ENCODE measurements at regions not wholly inside any gene's neighbourhood (a gene's known extent, or its start where the extent isn't known, plus 50 kb on each side); places are given as distances from the start of the nearest gene placed in this dataset.

GRCh38 chr2:163252199-163252598 is 413.6 kb upstream of the KCNH7 start:
- WGBS, 4 donors, result 69 to 81% (median 75%) methylated on average over 3 of the region's 3 CpGs
- TF ChIP-seq POLR2A (IDR thresholded peaks at IDR 0.05), result no peak
- no peak for TF ChIP-seq CTCF (IDR thresholded peaks at IDR 0.05)

GRCh38 chr2:163248376-163249253 is 410.0 kb upstream of the KCNH7 start:
- H3K27ac ChIP-seq, result no peak overlapping the region
- no peaks in the 10 kb centered on the region for H3K27me3 ChIP-seq
- no peak for DNase-seq
- TF ChIP-seq POLR2A (IDR thresholded peaks at IDR 0.05) (no peak), CTCF (IDR thresholded peaks at IDR 0.05) (no peak)
- H3K36me3 ChIP-seq (replicated peaks in 1 of 2), result no peaks in the 10 kb centered on the region
- no peak overlapping the region for H3K4me3 ChIP-seq
- no peaks in the 10 kb centered on the region for H3K4me1 ChIP-seq (replicated peaks in 1 of 2)
- no peaks in the 10 kb centered on the region for H3K9me3 ChIP-seq (replicated peaks in 1 of 3)
- intact Hi-C loops (cut with DNase I), result no loop called here
- 59 to 79% (median 70%) methylated on average over 5 of the region's 5 CpGs for WGBS, 4 donors

More at GRCh38 chr2:163252199-163252598, 413.6 kb upstream of the KCNH7 start:
- no peak overlapping the region for H3K27ac ChIP-seq
- H3K36me3 ChIP-seq (replicated peaks in 1 of 2), result no peaks in the 10 kb centered on the region
- H3K27me3 ChIP-seq, result no peaks in the 10 kb centered on the region
- H3K4me1 ChIP-seq (replicated peaks in 1 of 2), result no peaks in the 10 kb centered on the region
- intact Hi-C loops (cut with DNase I), result no loop called here
- no peak overlapping the region for H3K4me3 ChIP-seq
- DNase-seq, result no peak
- no peaks in the 10 kb centered on the region for H3K9me3 ChIP-seq (replicated peaks in 1 of 3)

- WGBS, 4 donors, result 46 to 63% (median 61%) methylated on average over 2 of the region's 2 CpGs
- Histone ChIP-seq H3K4me1 (replicated peaks in 1 of 2) (no peaks in the 10 kb centered on the region), H3K27me3 (no peaks in the 10 kb centered on the region), H3K27ac (no peak overlapping the region), H3K4me3 (no peak overlapping the region), H3K9me3 (replicated peaks in 1 of 3) (no peaks in the 10 kb centered on the region), H3K36me3 (replicated peaks in 1 of 2) (no peaks in the 10 kb centered on the region)
- intact Hi-C loops (cut with DNase I), result no loop called here
- TF ChIP-seq CTCF (IDR thresholded peaks at IDR 0.05), result no peak
- no peak for TF ChIP-seq POLR2A (IDR thresholded peaks at IDR 0.05)
- DNase-seq, result no peak
Observed at GRCh38 chr2:163247847-163248220, 409.3 kb upstream of the KCNH7 start.

GRCh38 chr2:163247156-163247846 is 408.7 kb upstream of the KCNH7 start:
- no peaks in the 10 kb centered on the region for H3K36me3 ChIP-seq (replicated peaks in 1 of 2)
- no peaks in the 10 kb centered on the region for H3K9me3 ChIP-seq (replicated peaks in 1 of 3)
- no peaks in the 10 kb centered on the region for H3K27me3 ChIP-seq
- H3K27ac ChIP-seq, result no peak overlapping the region
- no peaks in the 10 kb centered on the region for H3K4me1 ChIP-seq (replicated peaks in 1 of 2)
- intact Hi-C loops (cut with DNase I), result no loop called here
- H3K4me3 ChIP-seq, result no peak overlapping the region
- TF ChIP-seq CTCF (IDR thresholded peaks at IDR 0.05) (no peak), POLR2A (IDR thresholded peaks at IDR 0.05) (no peak)
- whole genome bisulfite sequencing, 4 donors, result 54 to 67% (median 58%) methylated on average over 6 of the region's 6 CpGs
- DNase-seq, result no peak
